Peyer's patch (tissue), 4 donors: ENCODE measurements at regions not wholly inside any gene's neighbourhood (a gene's known extent, or its start where the extent isn't known, plus 50 kb on each side); places are given as distances from the start of the nearest gene placed in this dataset.

Experiments
- DNase-seq, 3 donors: peaks; one replicate each; pipeline ENCODE4 v3.0.0-alpha.2; 2017 to 2019
- H3K27ac ChIP-seq, 4 donors: fragments of 200-600 bp; sonication (generic); one replicate each; pipeline ENCODE4 v1.5.1; 2016 to 2019
- H3K27me3 ChIP-seq, 2 donors: fragments of 200-600 bp; sonication (generic); one replicate each; pipeline ENCODE4 v1.5.1; 2019
- H3K36me3 ChIP-seq, 3 donors: fragments of 200-600 bp; sonication (generic); one replicate each; pipeline ENCODE4 v1.5.1; 2016 to 2019
- H3K4me1 ChIP-seq, 4 donors: fragments of 200-600 bp; sonication (generic); one replicate each; pipeline ENCODE4 v1.5.1; 2016 to 2019
- H3K4me3 ChIP-seq, 4 donors: fragments of 200-600 bp; sonication (generic); 1 replicate in 3 of 4; 2 replicates in 1 of 4; pipeline ENCODE4 v1.5.1; 2016 to 2019; ENCODE audit warnings: mild to moderate bottlenecking in 1 of 4
- H3K9me3 ChIP-seq, 4 donors: fragments of 200-600 bp; sonication (generic); one replicate each; pipeline ENCODE4 v1.5.1; 2016 to 2019; ENCODE audit warnings: mild to moderate bottlenecking in 1 of 4
- POLR2A ChIP-seq, 2 donors: fragments of 450-650 bp; IDR thresholded peaks; one replicate each; pipeline ENCODE4 v1.5.1; 2017; ENCODE audit warnings: antibody characterized with exemption in 2 of 2, mild to moderate bottlenecking in 2 of 2, moderate library complexity in 2 of 2
- TF ChIP-seq, protein P1 (sequence below), 6 experiments: fragments of 450-650 bp in 4 of 6; fragments of 200-600 bp in 2 of 6; sonication (generic) in 1 of 6; IDR thresholded peaks; one replicate each; pipeline ENCODE4 v1.5.1; 2017 to 2019; ENCODE audit warnings: antibody characterized with exemption in 6 of 6, mild to moderate bottlenecking in 3 of 6, moderate library complexity in 1 of 6

DNA sequence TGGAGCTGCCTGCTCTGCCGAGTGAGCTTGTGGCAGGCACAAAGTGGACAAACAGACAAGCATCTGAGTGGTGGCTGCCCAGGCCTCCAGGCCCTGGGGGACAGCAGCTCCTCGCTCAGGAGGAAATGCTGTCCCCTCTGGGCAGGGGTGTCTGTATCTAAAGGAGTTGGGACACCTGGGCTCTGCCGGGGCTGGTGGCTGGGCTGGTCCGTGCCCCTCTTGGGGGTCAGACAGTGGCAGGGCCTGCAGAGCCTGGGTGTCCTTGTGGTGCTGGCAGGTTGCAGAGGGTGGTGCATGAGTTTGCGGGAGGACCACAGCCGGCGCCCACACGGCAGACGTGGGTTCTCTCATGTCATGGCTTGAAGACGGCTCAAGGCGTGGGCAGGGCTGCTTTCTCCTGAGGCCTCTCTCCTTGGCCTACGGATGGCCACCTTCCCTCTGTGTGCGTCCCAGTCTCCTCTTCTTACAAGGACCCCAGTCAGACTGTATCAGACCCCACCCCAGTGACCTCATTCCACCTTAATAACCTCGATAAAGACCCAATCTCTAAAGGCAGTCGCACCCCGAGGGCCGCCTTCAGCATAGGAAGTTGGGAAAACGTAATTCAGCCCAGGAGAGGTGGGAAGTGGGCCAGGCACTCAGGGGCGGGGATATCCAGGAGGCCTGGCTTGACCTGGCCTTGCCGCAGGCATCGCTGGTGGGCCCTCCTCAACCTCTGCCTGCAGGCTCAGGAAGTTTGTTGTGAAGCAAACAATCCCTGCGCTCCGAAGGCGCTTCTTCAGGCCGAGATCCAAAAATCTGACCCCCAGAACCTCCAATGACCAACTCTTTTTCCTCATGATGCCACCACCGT, 110.0 kb downstream of the KIF26A start:
- TF ChIP-seq, protein P1, sequence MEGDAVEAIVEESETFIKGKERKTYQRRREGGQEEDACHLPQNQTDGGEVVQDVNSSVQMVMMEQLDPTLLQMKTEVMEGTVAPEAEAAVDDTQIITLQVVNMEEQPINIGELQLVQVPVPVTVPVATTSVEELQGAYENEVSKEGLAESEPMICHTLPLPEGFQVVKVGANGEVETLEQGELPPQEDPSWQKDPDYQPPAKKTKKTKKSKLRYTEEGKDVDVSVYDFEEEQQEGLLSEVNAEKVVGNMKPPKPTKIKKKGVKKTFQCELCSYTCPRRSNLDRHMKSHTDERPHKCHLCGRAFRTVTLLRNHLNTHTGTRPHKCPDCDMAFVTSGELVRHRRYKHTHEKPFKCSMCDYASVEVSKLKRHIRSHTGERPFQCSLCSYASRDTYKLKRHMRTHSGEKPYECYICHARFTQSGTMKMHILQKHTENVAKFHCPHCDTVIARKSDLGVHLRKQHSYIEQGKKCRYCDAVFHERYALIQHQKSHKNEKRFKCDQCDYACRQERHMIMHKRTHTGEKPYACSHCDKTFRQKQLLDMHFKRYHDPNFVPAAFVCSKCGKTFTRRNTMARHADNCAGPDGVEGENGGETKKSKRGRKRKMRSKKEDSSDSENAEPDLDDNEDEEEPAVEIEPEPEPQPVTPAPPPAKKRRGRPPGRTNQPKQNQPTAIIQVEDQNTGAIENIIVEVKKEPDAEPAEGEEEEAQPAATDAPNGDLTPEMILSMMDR (IDR thresholded peaks at IDR 0.05), result no peak
- no peak for TF ChIP-seq POLR2A (IDR thresholded peaks at IDR 0.05)
- Histone ChIP-seq H3K4me1 (no peaks in the 10 kb centered on the region), H3K27me3 (no peaks in the 10 kb centered on the region), H3K9me3 (peaks cover 0 to 6% (median 2%) of the 10 kb centered on the region in 4 donors), H3K4me3 (no peak overlapping the region), H3K36me3 (no peaks in the 10 kb centered on the region), H3K27ac (no peak overlapping the region)
- DNase-seq, result peak in 1 of 3 donors; percentile 43

DNA sequence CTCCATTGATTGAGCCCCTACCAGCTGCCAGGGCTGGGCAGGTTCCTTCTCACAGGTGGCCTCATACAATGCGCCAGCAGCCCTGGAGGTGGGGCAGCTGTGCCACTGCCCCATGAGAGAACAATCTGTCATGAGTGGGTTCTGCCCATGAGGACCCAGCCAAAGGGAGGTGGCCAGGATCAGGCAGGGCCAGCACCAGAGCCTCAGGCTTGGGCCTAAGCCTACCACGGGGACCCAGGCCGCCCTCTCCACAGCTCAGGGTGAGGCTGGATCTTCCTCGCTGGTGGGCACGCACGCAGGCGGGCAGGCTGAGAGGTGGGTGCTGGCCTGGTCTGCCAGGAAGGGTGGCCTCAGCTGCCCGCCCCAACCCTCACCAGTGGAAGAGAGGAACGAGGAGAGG, 110.7 kb downstream of the KIF26A start:
- TF ChIP-seq, protein P1 (IDR thresholded peaks at IDR 0.05), result no peak
- TF ChIP-seq POLR2A (IDR thresholded peaks at IDR 0.05), result no peak
- peak in 1 of 3 donors; percentile 22 for DNase-seq

DNA sequence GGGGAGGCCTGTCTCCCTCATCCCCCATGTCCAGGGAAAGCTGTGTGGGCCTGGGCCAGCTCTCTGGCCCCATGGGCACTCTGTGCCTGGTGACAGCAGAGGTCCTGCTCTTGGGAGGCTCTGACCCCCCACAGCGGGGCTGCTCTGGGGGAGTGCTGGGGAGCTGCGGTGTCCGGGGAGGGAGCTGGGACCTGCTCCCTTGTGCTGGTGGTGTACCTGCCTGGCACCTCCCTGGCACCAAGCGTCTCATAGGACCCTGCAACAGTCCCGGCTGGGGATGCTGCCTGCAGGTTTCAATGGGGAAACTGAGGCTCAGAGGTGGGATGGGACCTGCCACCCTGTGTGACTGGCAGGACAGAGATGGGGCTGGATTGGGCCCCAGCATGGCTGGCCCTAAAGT, 111.3 kb downstream of the KIF26A start:
- H3K27me3 ChIP-seq, result no peaks in the 10 kb centered on the region
- no peak overlapping the region for H3K4me3 ChIP-seq
- peaks cover 0 to 6% (median 2%) of the 10 kb centered on the region in 4 donors for H3K9me3 ChIP-seq
- no peaks in the 10 kb centered on the region for H3K4me1 ChIP-seq
- peak in 1 of 3 donors; percentile 23 for DNase-seq
- no peaks in the 10 kb centered on the region for H3K36me3 ChIP-seq
- no peak overlapping the region for H3K27ac ChIP-seq
- TF ChIP-seq, protein P1 (IDR thresholded peaks at IDR 0.05), result no peak
- no peak for TF ChIP-seq POLR2A (IDR thresholded peaks at IDR 0.05)

More for the DNA sequence above, 110.7 kb downstream of the KIF26A start:
- no peaks in the 10 kb centered on the region for H3K27me3 ChIP-seq
- peaks cover 0 to 6% (median 2%) of the 10 kb centered on the region in 4 donors for H3K9me3 ChIP-seq
- H3K36me3 ChIP-seq, result no peaks in the 10 kb centered on the region
- H3K4me3 ChIP-seq, result no peak overlapping the region
- no peaks in the 10 kb centered on the region for H3K4me1 ChIP-seq
- no peak overlapping the region for H3K27ac ChIP-seq

DNA sequence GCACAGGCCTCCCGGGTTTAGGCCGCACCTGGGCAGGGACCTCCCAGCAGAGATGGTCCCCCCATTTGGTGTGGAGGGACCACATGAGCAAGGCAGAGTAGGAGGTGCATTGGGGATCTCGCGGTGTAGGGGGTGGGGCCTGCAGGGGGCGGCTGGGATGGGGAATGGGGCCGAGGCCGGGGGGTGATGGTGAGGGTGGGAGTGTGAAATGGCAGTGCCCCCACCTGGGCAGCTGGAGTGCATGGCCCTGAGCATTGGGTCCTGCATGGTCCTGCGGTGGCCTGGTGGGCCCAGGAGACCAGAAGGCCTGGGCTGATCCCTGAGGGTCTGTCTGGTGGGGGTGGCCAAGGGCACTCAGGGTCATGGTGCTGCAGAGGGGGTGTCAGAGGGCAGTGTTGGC, 111.8 kb downstream of the KIF26A start:
- Histone ChIP-seq H3K36me3 (no peaks in the 10 kb centered on the region), H3K9me3 (peaks cover 0 to 6% (median 2%) of the 10 kb centered on the region in 4 donors), H3K4me3 (no peak overlapping the region), H3K27ac (no peak overlapping the region), H3K4me1 (no peaks in the 10 kb centered on the region), H3K27me3 (no peaks in the 10 kb centered on the region)
- no peak for TF ChIP-seq POLR2A (IDR thresholded peaks at IDR 0.05)
- TF ChIP-seq, protein P1 (IDR thresholded peaks at IDR 0.05), result no peak
- peak in 1 of 3 donors; percentile 14 for DNase-seq

DNA sequence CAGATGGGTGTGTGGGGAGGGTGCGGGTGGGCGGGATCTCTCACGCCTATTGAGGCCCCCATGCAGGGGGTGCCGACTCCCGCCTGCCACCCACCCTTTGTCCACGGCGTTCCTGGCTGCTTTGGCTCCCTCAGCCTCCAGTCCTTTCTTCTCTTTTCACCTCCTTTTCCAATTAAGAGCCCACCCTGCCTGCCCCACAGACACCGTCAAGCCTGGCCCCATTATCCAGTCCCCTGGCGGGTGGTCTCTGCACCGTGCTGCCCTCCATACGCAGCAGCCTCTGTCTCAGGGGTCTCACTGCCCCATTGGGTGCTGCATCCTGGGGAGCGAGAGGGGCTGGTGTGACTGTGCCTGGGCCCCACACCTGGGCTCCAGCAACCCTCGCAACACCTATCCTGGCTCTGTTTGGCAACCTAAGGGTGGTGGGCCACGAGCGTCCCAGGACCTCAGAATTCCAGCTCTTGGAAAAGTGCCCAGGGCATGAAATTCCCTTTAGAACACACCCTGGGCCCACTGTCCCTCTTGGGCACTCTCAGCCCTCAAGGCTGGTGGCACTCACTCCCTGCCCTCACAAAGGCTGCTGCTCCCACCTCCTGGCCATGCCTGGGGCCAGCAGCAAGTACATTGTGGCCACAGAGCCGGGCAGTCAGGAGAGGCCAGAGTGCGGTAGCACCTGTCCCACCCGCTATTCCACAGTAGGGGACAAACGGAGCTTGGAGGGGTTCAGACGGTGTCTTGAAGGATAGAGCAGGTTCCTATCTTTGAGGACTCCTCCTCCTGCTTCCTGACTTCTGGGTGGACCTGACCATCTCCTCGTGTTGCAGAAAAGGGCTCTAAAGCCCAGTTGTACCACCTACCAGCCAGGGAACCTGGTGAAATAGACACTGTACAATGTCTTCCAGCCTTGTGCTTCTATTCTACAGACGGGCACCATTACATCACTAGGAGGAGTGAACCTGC, 114.1 kb downstream of the KIF26A start:
- no peaks in the 10 kb centered on the region for H3K36me3 ChIP-seq
- H3K4me3 ChIP-seq, result no peak overlapping the region
- H3K27ac ChIP-seq, result no peak overlapping the region
- TF ChIP-seq, protein P1 (IDR thresholded peaks at IDR 0.05), result peak in 1 of 6 experiments; percentile 20
- no peak for TF ChIP-seq POLR2A (IDR thresholded peaks at IDR 0.05)
- H3K4me1 ChIP-seq, result no peaks in the 10 kb centered on the region
- peak in 2 of 3 donors; percentile 27 to 44 for DNase-seq
- no peaks in the 10 kb centered on the region for H3K9me3 ChIP-seq
- H3K27me3 ChIP-seq, result no peaks in the 10 kb centered on the region
